ENCODE measurements at regions not wholly inside any gene's neighbourhood (a gene's known extent, or its start where the extent isn't known, plus 50 kb on each side); places are given as distances from the start of the nearest gene placed in this dataset.

- no peak overlapping the region for H3K4me3 ChIP-seq (ENCODE audit: low read length)
- no peaks in the 10 kb centered on the region for H3K4me1 ChIP-seq (ENCODE audit: control insufficient read depth, insufficient read depth, low read length)
- H3K27me3 ChIP-seq (ENCODE audit: control insufficient read depth, insufficient read depth, low read length): no peaks in the 10 kb centered on the region
- H3K27ac ChIP-seq (ENCODE audit: low read length): no peak overlapping the region
- no peak for DNase-seq
- H3K36me3 ChIP-seq (ENCODE audit: control insufficient read depth, insufficient read depth, low read length): no peaks in the 10 kb centered on the region
- no CpG with 5 or more reads among the region's 2 CpGs for WGBS (ENCODE audit: insufficient coverage, low lambda C conversion rate)
- H3K9me3 ChIP-seq (ENCODE audit: control insufficient read depth, low read depth, low read length): no peaks in the 10 kb centered on the region
These were observed 517.4 kb downstream of the CCSER2 start for GRCh38 chr10:84845628-84846261.

GRCh38 chr10:84846658-84847316 is 518.4 kb downstream of the CCSER2 start:
- DNase-seq: no peak
- no peak overlapping the region for H3K4me3 ChIP-seq (ENCODE audit: low read length)
- H3K27ac ChIP-seq (ENCODE audit: low read length): no peak overlapping the region
- H3K4me1 ChIP-seq (ENCODE audit: control insufficient read depth, insufficient read depth, low read length): no peaks in the 10 kb centered on the region
- no peaks in the 10 kb centered on the region for H3K36me3 ChIP-seq (ENCODE audit: control insufficient read depth, insufficient read depth, low read length)
- WGBS (ENCODE audit: insufficient coverage, low lambda C conversion rate): 100% methylated on average over 1 of the region's 4 CpGs
- no peaks in the 10 kb centered on the region for H3K27me3 ChIP-seq (ENCODE audit: control insufficient read depth, insufficient read depth, low read length)
- no peaks in the 10 kb centered on the region for H3K9me3 ChIP-seq (ENCODE audit: control insufficient read depth, low read depth, low read length)

- no peak for DNase-seq
- WGBS (ENCODE audit: insufficient coverage, low lambda C conversion rate): 18% methylated on average over 2 of the region's 2 CpGs
- Histone ChIP-seq H3K4me1 (ENCODE audit: control insufficient read depth, insufficient read depth, low read length) (no peaks in the 10 kb centered on the region), H3K27ac (ENCODE audit: low read length) (no peak overlapping the region), H3K9me3 (ENCODE audit: control insufficient read depth, low read depth, low read length) (no peaks in the 10 kb centered on the region), H3K4me3 (ENCODE audit: low read length) (no peak overlapping the region), H3K27me3 (ENCODE audit: control insufficient read depth, insufficient read depth, low read length) (no peaks in the 10 kb centered on the region), H3K36me3 (ENCODE audit: control insufficient read depth, insufficient read depth, low read length) (no peaks in the 10 kb centered on the region)
These were observed 520.6 kb downstream of the CCSER2 start for GRCh38 chr10:84848967-84849366.

GRCh38 chr10:84850826-84851225 is 522.4 kb downstream of the CCSER2 start:
- H3K4me1 ChIP-seq (ENCODE audit: control insufficient read depth, insufficient read depth, low read length): no peaks in the 10 kb centered on the region
- no CpG with 5 or more reads among the region's 6 CpGs for WGBS (ENCODE audit: insufficient coverage, low lambda C conversion rate)
- H3K9me3 ChIP-seq (ENCODE audit: control insufficient read depth, low read depth, low read length): no peaks in the 10 kb centered on the region

GRCh38 chr10:84854439-84854838 is 526.0 kb downstream of the CCSER2 start:
- 40% methylated on average over 1 of the region's 3 CpGs for WGBS (ENCODE audit: insufficient coverage, low lambda C conversion rate)
- no peak overlapping the region for H3K4me3 ChIP-seq (ENCODE audit: low read length)
- H3K27ac ChIP-seq (ENCODE audit: low read length): no peak overlapping the region
- no peaks in the 10 kb centered on the region for H3K27me3 ChIP-seq (ENCODE audit: control insufficient read depth, insufficient read depth, low read length)
- no peaks in the 10 kb centered on the region for H3K36me3 ChIP-seq (ENCODE audit: control insufficient read depth, insufficient read depth, low read length)
- no peaks in the 10 kb centered on the region for H3K4me1 ChIP-seq (ENCODE audit: control insufficient read depth, insufficient read depth, low read length)
- H3K9me3 ChIP-seq (ENCODE audit: control insufficient read depth, low read depth, low read length): no peaks in the 10 kb centered on the region
- DNase-seq: no peak

More at GRCh38 chr10:84850826-84851225, 522.4 kb downstream of the CCSER2 start:
- no peak overlapping the region for H3K27ac ChIP-seq (ENCODE audit: low read length)
- DNase-seq: no peak
- no peaks in the 10 kb centered on the region for H3K36me3 ChIP-seq (ENCODE audit: control insufficient read depth, insufficient read depth, low read length)
- no peaks in the 10 kb centered on the region for H3K27me3 ChIP-seq (ENCODE audit: control insufficient read depth, insufficient read depth, low read length)
- no peak overlapping the region for H3K4me3 ChIP-seq (ENCODE audit: low read length)

- H3K4me1 ChIP-seq (ENCODE audit: control insufficient read depth, insufficient read depth, low read length): no peaks in the 10 kb centered on the region
- H3K27ac ChIP-seq (ENCODE audit: low read length): no peak overlapping the region
- 100% methylated on average over 2 of the region's 4 CpGs for WGBS (ENCODE audit: insufficient coverage, low lambda C conversion rate)
- H3K27me3 ChIP-seq (ENCODE audit: control insufficient read depth, insufficient read depth, low read length): no peaks in the 10 kb centered on the region
- DNase-seq: no peak
- H3K9me3 ChIP-seq (ENCODE audit: control insufficient read depth, low read depth, low read length): no peaks in the 10 kb centered on the region
- no peak overlapping the region for H3K4me3 ChIP-seq (ENCODE audit: low read length)
- H3K36me3 ChIP-seq (ENCODE audit: control insufficient read depth, insufficient read depth, low read length): no peaks in the 10 kb centered on the region
These were observed 532.5 kb downstream of the CCSER2 start for GRCh38 chr10:84860855-84861254.

GRCh38 chr10:84862551-84862950 is 534.2 kb downstream of the CCSER2 start:
- H3K36me3 ChIP-seq (ENCODE audit: control insufficient read depth, insufficient read depth, low read length): no peaks in the 10 kb centered on the region
- no peaks in the 10 kb centered on the region for H3K27me3 ChIP-seq (ENCODE audit: control insufficient read depth, insufficient read depth, low read length)
- no peak overlapping the region for H3K27ac ChIP-seq (ENCODE audit: low read length)
- no peak overlapping the region for H3K4me3 ChIP-seq (ENCODE audit: low read length)
- H3K4me1 ChIP-seq (ENCODE audit: control insufficient read depth, insufficient read depth, low read length): no peaks in the 10 kb centered on the region
- no peak for DNase-seq
- no peaks in the 10 kb centered on the region for H3K9me3 ChIP-seq (ENCODE audit: control insufficient read depth, low read depth, low read length)
- WGBS (ENCODE audit: insufficient coverage, low lambda C conversion rate): 100% methylated on average over 1 of the region's 1 CpG

GRCh38 chr10:84863675-84864074 is 535.3 kb downstream of the CCSER2 start:
- Histone ChIP-seq H3K4me3 (ENCODE audit: low read length) (no peak overlapping the region), H3K27me3 (ENCODE audit: control insufficient read depth, insufficient read depth, low read length) (no peaks in the 10 kb centered on the region), H3K36me3 (ENCODE audit: control insufficient read depth, insufficient read depth, low read length) (no peaks in the 10 kb centered on the region), H3K9me3 (ENCODE audit: control insufficient read depth, low read depth, low read length) (no peaks in the 10 kb centered on the region), H3K27ac (ENCODE audit: low read length) (no peak overlapping the region), H3K4me1 (ENCODE audit: control insufficient read depth, insufficient read depth, low read length) (no peaks in the 10 kb centered on the region)
- WGBS (ENCODE audit: insufficient coverage, low lambda C conversion rate): no CpG with 5 or more reads among the region's 2 CpGs
- DNase-seq: no peak

GRCh38 chr10:84876116-84876999 is 548.0 kb downstream of the CCSER2 start:
- no CpG with 5 or more reads among the region's 4 CpGs for WGBS (ENCODE audit: insufficient coverage, low lambda C conversion rate)
- Histone ChIP-seq H3K9me3 (ENCODE audit: control insufficient read depth, low read depth, low read length) (no peaks in the 10 kb centered on the region), H3K27me3 (ENCODE audit: control insufficient read depth, insufficient read depth, low read length) (no peaks in the 10 kb centered on the region), H3K4me1 (ENCODE audit: control insufficient read depth, insufficient read depth, low read length) (no peaks in the 10 kb centered on the region), H3K4me3 (ENCODE audit: low read length) (no peak overlapping the region), H3K27ac (ENCODE audit: low read length) (no peak overlapping the region), H3K36me3 (ENCODE audit: control insufficient read depth, insufficient read depth, low read length) (no peaks in the 10 kb centered on the region)
- no peak for DNase-seq

GRCh38 chr10:84879991-84880390 is 551.6 kb downstream of the CCSER2 start:
- no peak for DNase-seq
- WGBS (ENCODE audit: insufficient coverage, low lambda C conversion rate): 80% methylated on average over 1 of the region's 2 CpGs
- Histone ChIP-seq H3K27ac (ENCODE audit: low read length) (no peak overlapping the region), H3K27me3 (ENCODE audit: control insufficient read depth, insufficient read depth, low read length) (no peaks in the 10 kb centered on the region), H3K4me1 (ENCODE audit: control insufficient read depth, insufficient read depth, low read length) (no peaks in the 10 kb centered on the region), H3K9me3 (ENCODE audit: control insufficient read depth, low read depth, low read length) (no peaks in the 10 kb centered on the region), H3K4me3 (ENCODE audit: low read length) (no peak overlapping the region), H3K36me3 (ENCODE audit: control insufficient read depth, insufficient read depth, low read length) (no peaks in the 10 kb centered on the region)

Measured in large intestine (tissue), 3 donors.